Cardiac muscle cell (in vitro differentiated cells and primary cell): ENCODE measurements at regions not wholly inside any gene's neighbourhood (a gene's known extent, or its start where the extent isn't known, plus 50 kb on each side); places are given as distances from the start of the nearest gene placed in this dataset.

ENCODE experiments used
- DNase-seq, 2 donors: peaks; one replicate each; pipeline versions ENCODE4 v3.0.0 to v3.0.0-alpha.2; 2010 to 2017; ENCODE audit warnings: low read depth in 1 of 2, low spot score in 1 of 2
- H3K27ac ChIP-seq: fragments of 200-600 bp; sonication (generic); 2 replicates; pipeline ENCODE4 v1.5.1; 2016
- H3K27me3 ChIP-seq: fragments of 200-600 bp; sonication (generic); 2 replicates; pipeline ENCODE4 v1.6.0; 2016; ENCODE audit warnings: control low read depth
- H3K36me3 ChIP-seq: fragments of 200-600 bp; sonication (generic); 2 replicates; pipeline ENCODE4 v1.5.1; 2016; ENCODE audit warnings: control low read depth
- H3K4me1 ChIP-seq: fragments of 200-600 bp; sonication (generic); 2 replicates; pipeline ENCODE4 v1.8.1; 2017; ENCODE audit warnings: low read depth, mild to moderate bottlenecking, mixed run types
- H3K4me3 ChIP-seq: fragments of 200-600 bp; sonication (generic); 2 replicates; pipeline ENCODE4 v1.5.1; 2016; ENCODE audit warnings: mild to moderate bottlenecking
- H3K9me3 ChIP-seq: fragments of 200-600 bp; sonication (generic); 2 replicates; pipeline ENCODE4 v1.5.1; 2017; ENCODE audit warnings: low read depth, mild to moderate bottlenecking, control low read depth
- TF ChIP-seq, protein P1 (sequence below): IDR thresholded peaks from 2 replicates; pipeline ENCODE4 v1.5.1; 2012; ENCODE audit warnings: low read depth, mild to moderate bottlenecking, low read length

DNA sequence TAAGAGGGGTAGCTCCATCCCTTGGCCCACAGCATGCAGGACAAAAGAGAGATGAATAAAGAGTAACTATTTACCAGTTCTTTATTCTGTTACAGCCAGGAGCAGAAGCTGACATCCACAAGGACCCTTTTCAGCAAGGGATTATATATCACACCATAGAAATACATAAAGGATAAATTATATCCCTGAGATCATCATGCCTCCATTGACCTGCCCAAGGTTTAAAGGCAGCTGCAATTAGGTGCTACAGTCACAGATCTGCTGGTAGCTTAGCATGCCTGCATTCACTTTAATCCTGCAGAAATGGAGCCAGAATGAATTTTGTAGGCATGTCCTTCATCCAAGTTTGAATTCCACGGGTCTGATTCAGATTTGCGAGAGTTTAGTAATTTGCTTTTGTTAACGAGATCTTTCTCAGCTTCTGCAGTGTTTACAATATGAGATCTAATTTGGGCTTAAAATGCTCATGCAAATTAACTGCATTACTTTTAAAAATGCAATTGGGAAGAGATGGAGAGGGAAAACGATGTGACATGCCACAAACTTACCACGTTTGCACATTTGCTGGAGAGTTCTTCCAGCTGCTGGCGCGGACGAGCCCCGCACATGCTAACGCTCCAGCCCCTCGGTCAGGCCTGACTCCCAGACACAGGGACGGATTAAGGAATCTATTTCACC lies 327.0 kb upstream of the NOCT start:
- no peak overlapping the region for H3K27ac ChIP-seq
- no peaks in the 10 kb centered on the region for H3K36me3 ChIP-seq
- H3K9me3 ChIP-seq = no peaks in the 10 kb centered on the region
- no peaks in the 10 kb centered on the region for H3K4me1 ChIP-seq
- H3K4me3 ChIP-seq = no peak overlapping the region
- H3K27me3 ChIP-seq = no peaks in the 10 kb centered on the region
- TF ChIP-seq, protein P1, sequence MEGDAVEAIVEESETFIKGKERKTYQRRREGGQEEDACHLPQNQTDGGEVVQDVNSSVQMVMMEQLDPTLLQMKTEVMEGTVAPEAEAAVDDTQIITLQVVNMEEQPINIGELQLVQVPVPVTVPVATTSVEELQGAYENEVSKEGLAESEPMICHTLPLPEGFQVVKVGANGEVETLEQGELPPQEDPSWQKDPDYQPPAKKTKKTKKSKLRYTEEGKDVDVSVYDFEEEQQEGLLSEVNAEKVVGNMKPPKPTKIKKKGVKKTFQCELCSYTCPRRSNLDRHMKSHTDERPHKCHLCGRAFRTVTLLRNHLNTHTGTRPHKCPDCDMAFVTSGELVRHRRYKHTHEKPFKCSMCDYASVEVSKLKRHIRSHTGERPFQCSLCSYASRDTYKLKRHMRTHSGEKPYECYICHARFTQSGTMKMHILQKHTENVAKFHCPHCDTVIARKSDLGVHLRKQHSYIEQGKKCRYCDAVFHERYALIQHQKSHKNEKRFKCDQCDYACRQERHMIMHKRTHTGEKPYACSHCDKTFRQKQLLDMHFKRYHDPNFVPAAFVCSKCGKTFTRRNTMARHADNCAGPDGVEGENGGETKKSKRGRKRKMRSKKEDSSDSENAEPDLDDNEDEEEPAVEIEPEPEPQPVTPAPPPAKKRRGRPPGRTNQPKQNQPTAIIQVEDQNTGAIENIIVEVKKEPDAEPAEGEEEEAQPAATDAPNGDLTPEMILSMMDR = no peak
- no peak for DNase-seq

DNA sequence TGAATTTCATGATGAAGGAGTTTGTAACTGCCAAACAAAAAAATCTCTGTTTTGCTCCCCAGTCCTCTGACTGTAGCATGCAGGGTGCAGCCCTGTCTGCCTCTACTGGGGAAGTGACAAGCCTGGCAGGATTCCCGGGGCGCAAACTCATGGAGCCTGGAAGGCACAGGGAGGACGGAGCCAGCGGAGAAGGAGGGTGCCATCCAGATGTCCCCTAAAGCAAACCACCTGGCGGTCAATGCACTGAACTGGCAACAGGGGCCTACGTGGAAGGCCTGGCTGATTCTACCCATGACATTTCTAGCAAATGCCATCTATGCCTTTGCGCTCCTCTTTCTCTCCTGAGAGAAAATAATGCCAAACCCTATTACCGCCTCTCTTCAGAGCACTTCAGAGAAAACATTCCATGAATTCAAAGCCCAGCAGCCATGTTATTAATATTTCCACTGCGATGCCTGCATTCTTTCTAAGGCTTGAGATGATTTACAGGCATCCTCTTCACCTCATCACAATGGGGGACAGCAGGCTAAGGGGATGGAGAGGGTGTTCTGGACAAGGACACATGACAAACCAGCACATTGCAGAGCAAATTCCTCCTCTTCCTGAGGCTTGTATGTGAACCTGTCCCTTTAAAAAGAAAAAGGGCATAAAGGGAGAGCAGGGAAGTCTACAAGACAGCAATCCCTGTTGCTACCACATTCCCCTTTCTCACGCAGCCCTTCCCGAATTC lies 329.3 kb upstream of the NOCT start:
- Histone ChIP-seq H3K27me3 (no peaks in the 10 kb centered on the region), H3K27ac (peak overlapping the region; percentile 4), H3K36me3 (no peaks in the 10 kb centered on the region), H3K4me3 (no peak overlapping the region), H3K4me1 (no peaks in the 10 kb centered on the region), H3K9me3 (no peaks in the 10 kb centered on the region)
- TF ChIP-seq, protein P1 = no peak
- peak in 1 of 2 donors; percentile 52 for DNase-seq

DNA sequence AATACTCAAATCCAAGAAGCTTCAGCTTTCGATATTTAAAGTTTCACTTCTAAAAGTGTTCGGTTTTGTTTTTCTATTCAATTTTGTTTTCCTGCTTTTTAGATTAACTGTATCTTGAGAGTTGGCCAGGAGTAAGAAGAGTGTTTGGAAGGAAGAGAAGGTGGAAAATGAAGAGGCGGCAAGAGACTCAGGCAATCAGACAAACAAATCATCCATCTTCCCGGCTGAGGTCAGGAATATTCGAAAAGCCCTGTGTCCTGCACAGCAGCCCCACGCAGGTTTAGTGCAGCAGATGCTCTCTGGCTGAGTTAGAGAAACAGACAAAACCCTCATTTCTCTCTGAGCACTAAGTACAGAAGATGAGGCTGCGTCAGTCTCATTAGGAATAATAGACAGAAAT lies 330.3 kb upstream of the NOCT start:
- H3K4me3 ChIP-seq = no peak overlapping the region
- no peaks in the 10 kb centered on the region for H3K36me3 ChIP-seq
- H3K27me3 ChIP-seq = no peaks in the 10 kb centered on the region
- no peak overlapping the region for H3K27ac ChIP-seq
- DNase-seq = no peak
- H3K4me1 ChIP-seq = no peaks in the 10 kb centered on the region
- TF ChIP-seq, protein P1 = no peak
- H3K9me3 ChIP-seq = no peaks in the 10 kb centered on the region

DNA sequence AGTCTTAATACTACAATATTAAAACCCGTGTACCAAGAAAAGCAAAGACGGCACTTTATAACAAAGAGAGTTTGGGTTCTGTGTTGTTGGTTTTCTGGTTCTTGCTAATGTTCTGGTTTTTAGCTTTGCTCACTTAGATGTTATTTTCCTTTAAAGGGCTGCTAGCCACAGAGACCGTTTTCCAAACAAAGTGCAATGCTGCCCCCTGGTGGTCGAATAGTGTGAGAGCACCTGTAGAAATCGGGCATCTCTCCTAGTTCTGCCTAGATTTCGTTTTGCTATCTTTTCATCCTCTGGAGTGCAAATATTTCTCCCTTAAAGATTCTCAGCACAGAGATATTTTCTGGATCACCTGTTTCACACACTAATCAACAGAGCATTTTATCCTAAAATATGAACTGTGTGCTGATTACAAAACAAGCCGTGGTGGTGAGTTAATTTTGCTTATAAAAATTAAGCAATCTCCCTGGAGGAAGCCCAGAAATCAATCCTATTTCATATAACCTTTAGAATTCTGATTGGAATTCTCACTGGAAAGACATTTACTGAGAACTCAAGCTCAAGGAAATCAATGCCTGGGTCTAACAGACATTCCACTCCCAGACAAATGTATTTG lies 334.5 kb upstream of the NOCT start:
- Histone ChIP-seq H3K36me3 (no peaks in the 10 kb centered on the region), H3K4me3 (no peak overlapping the region), H3K9me3 (no peaks in the 10 kb centered on the region), H3K4me1 (no peaks in the 10 kb centered on the region), H3K27ac (no peak overlapping the region), H3K27me3 (no peaks in the 10 kb centered on the region)
- TF ChIP-seq, protein P1 = peak; percentile 77
- DNase-seq = peak; percentile 83 to 90

DNA sequence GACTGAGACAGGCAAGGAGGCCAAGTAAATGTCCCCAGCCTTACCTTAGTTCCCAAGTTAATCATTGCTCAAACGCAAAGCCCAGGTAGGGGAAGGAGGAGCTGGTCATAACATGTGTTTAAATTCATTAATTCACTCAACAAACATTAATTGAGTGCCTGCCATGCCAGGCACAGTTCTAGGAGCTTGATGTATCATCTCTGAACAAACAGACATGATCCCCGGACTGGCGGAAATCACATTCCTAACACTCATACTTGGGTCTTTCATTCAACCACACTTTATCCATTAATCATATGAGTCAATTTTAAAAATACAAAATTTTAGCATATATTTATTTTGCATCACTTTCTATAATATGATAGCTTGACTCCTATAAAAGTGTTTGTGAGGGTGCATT lies 335.3 kb upstream of the NOCT start:
- Histone ChIP-seq H3K27me3 (no peaks in the 10 kb centered on the region), H3K27ac (no peak overlapping the region), H3K4me3 (no peak overlapping the region), H3K36me3 (no peaks in the 10 kb centered on the region), H3K4me1 (no peaks in the 10 kb centered on the region), H3K9me3 (no peaks in the 10 kb centered on the region)
- DNase-seq = no peak
- TF ChIP-seq, protein P1 = no peak
